NCI-H526 (cell line): ENCODE measurements at regions not wholly inside any gene's neighbourhood (a gene's known extent, or its start where the extent isn't known, plus 50 kb on each side); places are given as distances from the start of the nearest gene placed in this dataset.

Experiments used
- DNase-seq, 2 experiments: peaks; one replicate each; lab custom pipeline; 2025; lab: John Stamatoyannopoulos, UW

DNA sequence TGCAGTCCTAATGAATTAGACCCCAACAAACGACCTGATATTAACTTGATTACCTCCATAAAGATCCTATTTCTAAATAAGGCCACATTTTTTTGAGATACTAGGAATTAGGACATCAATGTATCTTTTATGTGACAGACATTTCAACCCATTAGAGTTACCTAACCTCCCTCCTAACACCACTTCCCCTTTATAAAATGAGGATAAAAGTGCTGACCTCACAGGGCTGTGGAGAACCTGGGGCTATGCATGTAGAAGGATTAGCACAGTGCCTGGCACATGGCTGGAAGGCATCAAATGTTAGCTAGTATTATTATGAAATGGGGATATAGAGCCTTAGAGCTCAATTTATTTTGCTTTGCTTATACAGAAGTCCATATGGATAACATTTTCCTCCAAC is 53.5 kb upstream of the LRRN1 start:
- no peak for DNase-seq

DNA sequence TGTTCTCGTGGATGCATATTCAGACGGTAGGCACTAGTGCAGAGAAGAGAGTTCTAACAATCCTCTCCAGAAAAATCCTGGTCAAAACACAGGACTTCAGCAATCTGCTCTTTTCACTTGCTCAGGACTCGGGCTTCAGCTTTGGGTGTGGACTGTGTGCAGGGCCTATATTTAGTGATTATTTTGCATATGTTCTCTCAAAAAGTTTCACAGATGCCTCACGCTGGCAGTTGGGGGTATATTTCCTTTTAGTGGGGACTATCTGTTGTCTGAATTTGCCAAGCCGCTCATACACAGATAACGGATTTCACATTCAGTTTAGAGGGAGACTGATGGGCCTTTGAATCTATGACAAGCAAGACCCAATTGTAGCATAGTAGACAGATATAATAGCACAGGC is 54.4 kb upstream of the LRRN1 start:
- DNase-seq, result no peak

DNA sequence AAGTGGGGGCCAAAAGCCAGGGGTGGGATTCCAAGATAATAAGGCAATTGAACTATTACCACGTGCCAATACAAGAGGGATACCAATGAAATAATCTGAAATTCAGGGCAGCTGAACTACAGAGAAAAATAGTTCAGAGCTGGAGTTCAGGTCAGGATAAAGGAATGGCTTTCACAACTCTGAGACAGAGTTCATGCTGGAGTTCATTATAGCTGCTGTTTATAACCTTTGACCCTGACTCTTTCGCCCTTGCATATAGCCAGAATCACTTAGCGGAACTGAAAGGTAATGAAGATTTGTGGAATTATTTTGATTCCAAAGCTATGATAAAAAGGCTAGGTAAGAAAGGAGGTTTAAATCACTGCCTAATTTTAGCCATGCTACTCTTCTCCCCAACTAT is 55.5 kb upstream of the LRRN1 start:
- DNase-seq, result no peak

DNA sequence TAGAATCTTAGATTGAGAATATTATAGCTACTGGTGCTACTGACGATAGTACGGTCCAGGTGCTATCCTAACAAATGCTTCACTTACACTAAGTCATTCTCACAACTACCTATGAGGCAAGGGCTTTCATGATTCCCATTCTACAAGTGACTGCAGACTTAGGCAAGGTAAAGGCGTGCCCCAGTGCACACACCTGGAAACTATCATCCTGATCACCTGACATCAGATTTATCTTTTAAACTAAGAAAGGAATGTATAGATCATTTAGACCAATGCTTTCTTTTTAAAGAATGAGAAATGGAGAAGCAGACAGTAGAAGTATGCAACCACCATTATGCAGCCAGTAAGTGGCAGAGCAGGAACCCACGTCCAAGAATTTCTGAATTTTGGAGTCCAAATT is 59.2 kb upstream of the LRRN1 start:
- DNase-seq, result no peak

DNA sequence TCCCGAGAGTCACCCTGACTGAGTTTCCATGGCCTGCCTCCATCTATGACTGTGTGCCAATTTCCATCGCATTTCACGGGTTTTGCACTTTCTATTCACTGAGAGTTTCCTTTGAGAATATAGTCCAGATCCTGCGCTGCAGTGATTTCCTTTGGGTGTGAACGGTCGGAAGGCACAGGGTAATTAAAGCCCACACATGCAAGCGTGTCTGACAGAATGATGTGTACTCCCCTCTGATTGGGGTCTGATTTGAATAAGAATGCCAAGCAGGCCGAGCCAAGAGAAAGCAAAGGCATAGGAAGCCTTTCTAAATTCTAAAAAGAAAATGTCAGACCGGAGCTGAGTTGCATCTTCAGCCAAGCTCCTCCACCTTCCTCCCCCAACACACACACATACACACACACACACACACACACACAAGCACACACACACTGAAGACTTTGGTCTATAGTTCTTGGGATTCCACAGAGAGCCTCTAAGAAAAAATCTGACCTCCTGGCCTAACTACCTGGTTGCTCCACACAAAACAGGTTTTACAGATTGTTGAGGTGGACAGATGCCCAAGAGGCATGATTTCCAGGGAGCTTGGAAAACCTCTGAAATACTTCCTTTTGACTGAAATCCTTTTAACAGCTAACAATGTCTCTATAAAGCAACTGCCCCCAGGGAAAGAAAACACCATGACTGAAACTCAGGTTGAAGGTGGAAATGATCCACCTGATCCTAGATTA is 59.7 kb upstream of the LRRN1 start:
- DNase-seq, result no peak

DNA sequence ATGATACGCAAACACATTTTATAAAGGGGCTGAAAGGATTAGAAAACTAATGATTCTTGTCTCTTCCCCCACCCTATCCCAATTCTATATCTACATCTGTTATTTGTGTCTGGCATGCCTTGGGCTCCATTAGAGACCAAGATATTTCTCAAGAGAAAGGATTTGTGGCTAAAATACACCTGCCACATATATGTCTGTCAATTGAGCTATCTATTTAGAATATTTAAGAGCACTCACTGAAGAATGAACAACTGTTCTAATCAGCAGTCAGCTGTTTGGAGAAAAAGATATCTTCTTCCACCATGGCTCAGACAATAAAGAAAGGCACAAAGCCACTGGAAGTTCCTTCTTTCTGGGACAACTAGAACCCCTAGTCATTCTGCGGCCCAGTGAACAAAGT is 61.7 kb upstream of the LRRN1 start:
- DNase-seq, result no peak

DNA sequence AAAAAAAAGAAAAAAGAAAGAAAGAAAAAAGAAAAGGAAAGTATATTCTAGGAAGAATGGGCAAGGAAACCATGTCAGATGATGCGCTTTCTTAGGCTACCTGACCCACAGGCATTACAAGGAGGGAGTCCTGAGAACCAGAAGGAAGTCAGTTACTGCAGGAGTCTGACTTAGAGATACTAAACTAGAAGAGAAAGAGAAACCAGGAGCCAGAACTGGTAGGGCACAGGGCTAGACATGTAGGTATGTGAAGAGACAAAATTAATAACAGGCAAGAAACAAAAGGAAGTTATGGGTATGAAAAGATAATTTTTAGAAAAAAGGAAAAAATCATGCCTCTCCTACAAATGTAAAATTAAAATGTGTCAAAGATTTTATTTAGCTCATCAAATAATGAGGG is 63.3 kb upstream of the LRRN1 start:
- DNase-seq, result no peak

DNA sequence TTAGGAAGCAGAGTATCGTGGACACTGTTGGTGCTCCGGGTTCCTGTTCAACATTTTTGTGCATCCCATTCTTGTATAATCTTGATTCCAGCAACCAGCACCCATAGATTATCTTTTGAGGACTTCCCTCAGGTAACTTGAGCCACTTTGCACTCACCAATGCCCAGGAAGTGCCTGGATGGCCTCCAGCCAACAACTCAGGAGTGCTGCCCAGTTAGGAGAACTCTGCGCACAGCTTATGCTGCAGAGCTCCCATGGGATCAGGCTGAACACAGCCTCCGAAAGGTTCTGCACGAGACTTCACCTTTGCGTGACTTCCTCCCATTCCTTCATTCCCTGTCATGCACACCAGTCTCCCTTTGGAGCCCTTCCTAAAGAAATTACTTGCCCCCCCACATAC is 64.3 kb upstream of the LRRN1 start:
- no peak for DNase-seq

DNA sequence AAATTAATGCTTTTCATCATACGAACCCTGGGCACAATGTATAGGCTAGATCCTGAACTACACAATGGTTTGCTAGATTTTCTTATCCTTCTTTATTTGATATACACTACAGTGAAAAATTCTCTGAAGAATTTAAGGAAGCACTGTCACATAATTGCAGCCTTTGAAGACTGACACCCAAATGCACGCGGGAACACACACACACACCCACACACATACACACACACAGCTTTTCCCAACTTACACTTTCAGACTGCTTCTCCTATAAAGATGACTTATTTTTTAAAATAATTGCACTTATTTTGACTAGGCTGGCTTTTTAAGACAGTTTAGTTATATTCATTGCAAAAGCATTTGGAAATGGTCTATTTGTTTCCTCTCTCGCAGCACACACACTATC is 70.0 kb upstream of the LRRN1 start:
- no peak for DNase-seq

DNA sequence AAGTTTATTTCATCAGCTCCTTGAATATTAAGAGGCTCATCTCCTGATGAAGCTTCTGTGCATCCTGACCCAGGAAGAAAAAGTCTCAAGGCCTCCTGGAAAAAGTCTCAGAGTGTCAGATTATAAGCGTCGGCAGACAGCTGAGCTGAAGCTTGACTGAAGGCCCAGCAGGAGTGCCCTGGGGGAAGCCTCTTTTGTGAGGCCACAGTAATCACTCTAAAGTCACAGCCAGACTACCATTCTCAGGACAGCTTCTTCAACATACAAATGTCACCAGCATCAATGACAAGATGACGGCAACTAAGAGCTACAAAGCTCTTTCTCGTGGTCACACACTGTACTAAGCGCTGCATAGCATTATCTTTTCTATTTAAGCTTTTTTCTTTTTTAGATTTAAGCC is 72.7 kb upstream of the LRRN1 start:
- DNase-seq, result no peak

DNA sequence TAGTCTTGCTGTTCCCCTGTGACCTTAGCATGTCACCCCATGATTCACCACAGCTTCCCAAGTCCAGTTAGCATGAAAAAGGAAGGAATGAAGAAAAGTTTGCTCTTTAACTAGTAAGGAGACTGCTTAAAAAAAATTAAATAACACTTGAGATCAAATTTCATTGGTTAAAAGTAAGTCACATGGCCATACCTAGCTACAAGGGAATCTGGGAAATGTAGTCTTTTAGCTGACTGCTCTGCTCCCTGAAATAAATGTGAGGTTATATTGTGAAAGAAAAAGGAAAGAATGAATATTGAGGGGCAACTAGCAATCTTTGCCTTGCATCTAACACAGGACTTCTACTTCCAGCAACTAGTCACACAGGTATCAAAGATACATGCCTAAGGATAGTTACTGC is 84.7 kb upstream of the LRRN1 start:
- DNase-seq, result peak in 1 of 2 experiments; percentile 3

DNA sequence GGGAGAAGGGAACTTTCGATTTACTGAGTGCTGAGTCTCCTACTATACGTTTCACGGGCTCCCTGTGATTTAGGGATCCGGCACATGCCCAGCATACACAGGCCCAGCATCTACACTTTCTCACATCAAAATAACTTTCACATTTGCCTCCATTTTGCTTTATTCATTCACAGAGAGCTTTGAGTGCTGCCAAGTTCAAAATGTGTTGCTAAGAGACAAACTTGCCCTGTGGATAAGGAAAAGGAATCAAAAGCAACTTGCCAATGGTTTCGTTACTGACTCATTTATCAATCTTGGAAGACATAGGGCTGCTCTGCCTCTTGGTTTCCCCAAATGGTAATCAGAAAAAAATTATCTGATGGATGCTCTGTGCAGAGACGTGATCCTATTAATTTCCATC is 86.3 kb upstream of the LRRN1 start:
- no peak for DNase-seq

DNA sequence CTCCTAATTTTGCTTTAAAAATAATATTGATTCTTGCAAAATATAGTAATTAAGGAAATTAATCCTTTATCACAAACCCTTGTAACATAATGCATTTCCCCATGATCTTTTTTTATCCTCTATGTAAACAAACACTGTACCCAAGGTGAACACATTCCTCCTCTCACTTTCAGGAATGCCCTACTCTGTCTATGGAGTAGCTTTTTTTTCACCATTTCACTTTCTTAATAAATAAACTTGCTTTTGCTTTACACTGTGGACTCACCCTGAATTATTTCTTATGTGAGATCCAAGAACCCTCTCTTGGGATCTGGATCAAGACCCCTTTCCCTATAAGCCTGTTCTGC is 90.5 kb upstream of the LRRN1 start:
- DNase-seq, result no peak

DNA sequence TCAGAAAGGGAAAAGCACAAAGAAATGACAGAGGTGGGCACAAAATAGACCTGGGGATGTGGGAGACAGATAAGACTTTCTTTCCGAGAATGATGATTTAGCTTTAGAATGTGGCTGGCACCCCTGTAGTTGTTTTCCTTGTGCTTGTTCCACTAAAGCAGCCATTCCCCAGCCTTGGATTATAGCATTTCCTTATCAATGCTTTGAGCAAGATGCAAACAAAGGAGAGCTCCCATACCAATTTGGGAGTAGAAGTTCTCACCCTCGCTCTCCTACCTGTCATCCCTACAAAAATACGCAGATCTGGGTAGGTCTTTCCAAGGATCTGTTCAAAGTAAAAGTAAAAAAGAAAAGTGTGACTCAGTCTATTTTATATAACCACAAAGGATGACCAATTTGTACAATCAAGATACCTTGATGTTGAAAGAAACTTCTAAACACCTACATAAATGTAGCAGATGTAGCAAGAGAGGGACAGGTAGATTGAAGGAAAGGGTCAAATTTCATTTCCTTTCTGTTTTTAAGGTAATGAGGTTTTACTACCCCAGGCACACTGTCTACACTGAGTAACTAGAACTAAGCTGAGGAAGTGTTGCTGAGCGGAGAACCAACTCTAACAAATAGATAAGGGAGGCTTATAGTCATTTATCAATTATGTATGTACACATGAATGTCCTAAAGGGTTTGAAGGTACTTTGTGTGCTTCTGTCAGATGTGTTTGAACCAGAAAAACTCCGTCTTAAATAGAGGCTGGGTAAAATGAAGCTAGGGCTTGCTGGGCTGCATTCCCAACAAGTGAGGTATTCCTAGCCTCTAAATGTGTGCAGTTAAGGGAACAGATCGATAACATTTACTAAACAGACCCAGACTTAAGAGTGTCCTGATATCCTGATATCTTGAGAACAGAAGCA is 91.1 kb upstream of the LRRN1 start:
- no peak for DNase-seq

DNA sequence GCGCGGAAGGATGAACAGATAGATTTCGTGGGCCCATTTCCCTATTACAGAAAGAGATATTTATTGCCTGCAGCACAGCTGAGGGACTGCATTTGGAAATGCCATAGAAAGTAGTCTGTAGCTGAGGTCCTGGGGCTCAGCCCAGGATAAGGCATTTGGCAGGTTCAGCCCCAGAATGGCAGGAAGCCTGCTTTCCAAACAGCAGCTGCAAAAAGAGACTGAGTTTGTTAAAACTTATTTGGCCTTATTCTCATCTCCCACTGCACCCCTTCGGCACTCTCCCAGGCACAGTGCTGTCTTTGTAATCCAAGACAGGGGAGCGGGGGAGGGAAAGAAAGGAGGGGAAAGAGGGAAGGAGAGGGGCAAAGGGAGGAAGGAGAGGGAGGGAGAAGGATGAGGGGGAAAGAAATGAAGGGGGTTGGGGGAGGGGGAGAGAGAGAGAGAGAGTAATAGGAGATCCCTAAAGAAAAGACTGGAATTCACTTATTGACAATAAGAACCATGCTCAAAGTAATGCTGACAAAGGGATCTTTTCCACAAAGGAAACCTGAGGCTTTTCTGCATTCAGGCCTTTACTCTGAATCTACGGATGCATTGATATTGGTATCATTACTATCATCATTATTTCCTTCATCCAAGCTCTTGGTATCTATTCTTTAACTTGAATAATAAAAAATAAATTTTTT is 94.0 kb upstream of the LRRN1 start:
- DNase-seq, result no peak

DNA sequence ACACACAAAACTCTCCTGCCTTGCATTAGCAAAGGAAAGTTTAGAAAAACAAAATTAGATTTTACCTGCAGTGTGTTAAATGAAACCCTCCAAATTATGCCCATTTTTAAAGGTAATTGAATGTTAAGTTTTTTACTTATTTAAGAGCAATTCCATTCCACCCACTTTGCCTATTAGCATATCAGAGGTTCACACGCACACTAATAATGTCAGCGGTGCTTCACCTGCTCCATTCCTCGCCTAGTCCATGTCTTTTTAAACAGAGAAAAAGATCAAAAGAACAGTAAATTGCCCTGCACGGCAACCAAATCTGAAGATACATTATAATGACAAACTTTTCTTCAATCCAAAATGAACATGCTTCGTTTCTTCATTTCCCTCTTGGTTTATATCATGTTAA is 97.3 kb upstream of the LRRN1 start:
- no peak for DNase-seq

DNA sequence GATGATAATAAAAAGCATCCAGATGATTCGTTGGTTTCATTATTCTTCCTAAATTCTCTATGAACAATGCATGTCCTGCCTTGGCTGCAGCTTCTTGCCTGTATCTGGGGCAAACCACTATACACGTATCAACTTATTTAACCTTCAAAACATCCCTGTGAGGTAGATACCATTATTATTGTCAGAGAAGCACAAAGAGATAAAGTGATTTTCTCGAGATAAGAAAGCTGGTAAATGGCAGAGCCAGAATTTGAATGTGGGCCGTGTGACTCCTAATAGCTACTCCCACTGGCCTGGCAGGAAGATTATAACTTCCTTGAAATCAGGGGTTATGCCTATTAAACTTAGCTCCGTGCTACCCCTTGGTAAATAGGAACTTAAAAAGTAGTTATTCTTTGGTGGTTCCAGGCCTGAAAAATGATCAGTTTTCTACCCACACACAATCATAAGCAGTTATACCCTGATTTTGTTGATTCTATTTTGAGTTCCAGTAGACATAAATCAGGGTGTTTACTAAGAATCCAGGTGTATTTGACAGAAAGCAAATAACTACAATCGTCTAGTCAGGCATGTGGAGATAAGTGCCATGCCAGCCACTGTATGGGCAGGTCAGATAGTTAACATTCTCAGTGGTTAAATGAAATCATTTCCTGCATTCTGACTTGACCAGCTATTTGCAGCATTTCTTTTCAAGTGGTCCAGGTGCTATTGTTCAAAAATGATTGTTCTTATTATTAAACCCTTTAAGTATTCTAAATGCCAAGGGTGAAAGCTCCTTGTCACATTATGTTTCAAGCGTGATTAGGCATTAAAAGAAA is 99.2 kb upstream of the LRRN1 start:
- DNase-seq, result no peak

DNA sequence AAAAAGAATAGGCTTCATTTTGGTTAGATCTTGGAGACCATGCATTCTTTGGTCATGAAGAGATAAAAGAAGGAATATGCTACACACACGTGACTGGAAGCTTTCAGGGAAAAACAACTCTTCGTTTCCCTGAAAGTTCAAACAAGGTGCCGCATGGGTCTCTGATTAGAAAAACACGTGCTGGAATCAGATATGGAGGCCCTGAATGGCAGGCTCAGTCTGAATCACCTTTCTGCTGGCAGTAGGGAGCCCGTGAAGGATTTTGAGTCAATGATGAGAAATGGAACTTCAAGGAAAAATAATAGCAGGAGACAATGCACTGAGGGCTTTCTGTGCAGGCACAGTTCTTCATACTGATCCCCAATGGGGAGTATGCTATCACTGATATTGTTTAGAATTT is 99.8 kb upstream of the LRRN1 start:
- no peak for DNase-seq

DNA sequence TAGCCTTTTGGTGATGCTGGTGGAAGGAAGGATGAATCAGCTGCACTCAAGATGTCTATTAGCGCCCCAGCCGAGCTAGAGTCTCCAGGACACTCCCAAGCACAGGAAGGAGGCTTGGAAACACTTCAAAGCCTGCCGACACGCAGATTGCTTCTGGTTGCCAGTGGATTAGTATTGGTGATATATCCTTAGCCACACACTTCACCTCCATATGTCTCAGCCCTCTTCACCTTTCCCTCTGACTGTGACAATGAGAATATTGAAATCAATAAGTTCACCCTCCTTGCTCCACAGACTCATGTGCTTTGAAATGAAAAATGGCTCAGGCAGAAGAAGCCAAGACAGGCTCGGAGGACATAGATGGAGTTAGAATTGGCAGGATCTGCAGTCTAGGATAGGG is 102.9 kb upstream of the LRRN1 start:
- DNase-seq, result no peak

DNA sequence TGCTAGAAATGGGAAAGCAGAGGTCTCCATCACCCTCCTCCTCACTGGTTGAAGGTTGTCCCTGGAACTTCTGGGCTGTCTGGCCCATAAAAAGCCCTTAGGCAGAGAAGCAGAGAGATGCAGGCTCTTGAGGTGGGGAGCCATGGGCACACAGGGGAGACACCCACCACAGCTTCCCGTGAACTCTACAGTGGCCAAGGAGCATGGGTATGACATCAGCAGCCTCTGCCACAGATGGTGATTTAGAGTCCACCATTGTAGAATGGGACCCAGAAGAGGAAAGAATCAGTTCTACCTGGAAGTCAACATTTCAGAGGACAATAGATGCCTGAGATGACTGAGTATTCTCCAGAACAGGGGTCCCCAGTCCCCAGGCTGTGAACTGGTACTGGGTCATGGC is 105.6 kb upstream of the LRRN1 start:
- no peak for DNase-seq

DNA sequence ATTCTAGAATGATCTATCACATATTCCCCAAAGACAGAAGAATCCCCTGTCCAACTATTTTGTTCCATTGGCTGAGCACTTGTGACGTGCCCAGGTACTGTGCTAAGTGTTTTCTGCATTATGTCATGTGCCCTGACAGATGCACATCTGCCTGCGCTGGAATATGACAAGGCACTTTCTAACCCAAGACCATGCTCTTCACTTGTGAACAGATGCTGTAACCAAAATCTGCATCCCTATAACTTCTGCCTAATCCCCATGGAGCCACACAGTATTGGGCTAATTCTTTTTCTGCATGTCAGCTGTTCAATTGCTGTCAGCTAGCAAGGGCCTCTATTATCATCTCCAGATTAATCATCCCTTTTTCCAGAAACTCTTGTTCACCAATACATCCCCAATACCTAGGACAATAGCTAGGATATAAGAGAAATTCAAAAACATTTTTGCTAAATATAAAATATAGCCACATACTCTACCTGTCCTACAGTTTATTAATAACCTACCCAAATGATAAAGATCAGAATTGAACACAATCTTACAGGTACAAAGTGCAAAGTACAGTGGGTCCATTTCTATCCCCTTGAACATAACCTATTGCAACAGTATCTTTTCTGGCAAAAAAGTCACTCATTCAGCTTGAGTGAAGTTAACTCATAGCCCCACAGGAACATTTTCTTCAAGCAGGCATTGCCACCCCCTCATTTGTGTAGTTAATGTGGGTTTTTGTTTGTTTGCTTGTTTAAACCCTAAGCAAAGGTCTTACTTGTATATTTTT is 109.4 kb upstream of the LRRN1 start:
- DNase-seq, result no peak
